Activated T-helper 9 cell treated with anti-CD3 and anti-CD28 coated beads, Interleukin-2, amount 50 U/mL, for 16 hours (primary cell): ENCODE measurements at regions not wholly inside any gene's neighbourhood (a gene's known extent, or its start where the extent isn't known, plus 50 kb on each side); places are given as distances from the start of the nearest gene placed in this dataset.

Experiments used
- DNase-seq: peaks from one replicate; pipeline ENCODE4 v3.0.0-alpha.2; 2020; ENCODE audit warnings: low read depth

DNA sequence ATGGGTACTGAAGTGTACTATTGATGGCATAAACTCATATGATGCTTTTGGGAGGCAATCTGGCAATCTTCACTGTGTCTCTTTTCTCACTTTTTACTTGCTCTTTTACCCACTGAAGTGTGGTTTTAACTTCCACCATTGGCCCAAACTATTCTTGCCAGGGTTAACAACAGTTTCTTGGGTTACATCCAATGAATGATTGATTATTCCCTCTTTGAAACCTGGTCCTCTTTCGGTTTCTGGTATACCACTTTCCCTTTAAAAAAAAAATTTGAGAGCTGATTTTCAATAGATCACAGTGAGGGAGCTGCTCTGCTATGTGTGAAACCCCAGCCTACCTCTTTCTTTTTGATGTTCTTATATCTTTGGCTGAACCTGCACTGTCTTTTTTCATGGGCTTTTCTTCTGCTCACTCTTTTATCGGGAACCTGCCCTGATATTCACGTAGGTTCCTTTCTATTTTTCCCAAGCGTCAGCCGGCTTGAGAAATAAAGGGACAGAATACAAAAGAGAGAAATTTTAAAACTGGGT, 56.1 kb upstream of the OR4E1 start:
- DNase-seq: no peak

GRCh38 chr14:21725250-21725649, 51.6 kb upstream of the OR4E1 start:
- DNase-seq: no peak

DNA sequence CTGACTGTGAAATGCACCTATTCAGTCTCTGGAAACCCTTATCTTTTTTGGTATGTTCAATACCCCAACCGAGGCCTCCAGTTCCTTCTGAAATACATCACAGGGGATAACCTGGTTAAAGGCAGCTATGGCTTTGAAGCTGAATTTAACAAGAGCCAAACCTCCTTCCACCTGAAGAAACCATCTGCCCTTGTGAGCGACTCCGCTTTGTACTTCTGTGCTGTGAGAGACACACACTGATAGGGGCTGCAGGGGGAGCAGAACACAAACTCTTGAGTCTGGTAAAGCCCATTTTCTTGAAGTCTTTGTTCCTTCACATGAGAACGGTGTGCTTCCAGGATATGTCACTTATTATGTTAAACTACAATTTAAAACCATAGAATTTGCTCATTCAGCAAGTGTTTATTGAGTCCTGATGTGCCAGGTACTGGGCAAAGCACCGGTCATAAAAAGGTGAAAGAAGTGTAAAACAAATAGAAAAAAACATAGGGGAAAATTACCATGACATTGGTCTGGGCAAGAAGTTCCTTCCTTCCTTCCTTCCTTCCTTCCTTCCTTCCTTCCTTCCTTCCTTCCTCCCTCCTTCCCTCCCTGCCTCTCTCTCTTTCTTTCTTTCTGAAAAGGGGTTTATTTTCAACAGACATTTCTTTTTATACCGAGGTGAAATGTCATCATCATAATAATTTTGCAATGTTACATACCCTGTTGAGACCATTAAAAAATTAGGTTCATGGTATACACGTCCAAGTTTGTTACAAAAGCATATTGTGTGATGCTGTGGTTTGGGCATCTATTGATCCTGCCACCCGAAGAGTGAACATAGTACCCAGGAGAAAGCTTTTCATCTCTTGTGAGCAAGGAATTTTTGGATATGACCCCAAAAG, 50.7 kb upstream of the OR4E1 start:
- DNase-seq: no peak

- no peak for DNase-seq
These were observed 49.9 kb upstream of the OR4E1 start for GRCh38 chr14:21723431-21724045.
